ENCODE measurements at regions not wholly inside any gene's neighbourhood (a gene's known extent, or its start where the extent isn't known, plus 50 kb on each side); places are given as distances from the start of the nearest gene placed in this dataset.

GRCh38 chr1:59169703-59170102, 127.2 kb upstream of the FGGY start:
- TF ChIP-seq, protein P1, sequence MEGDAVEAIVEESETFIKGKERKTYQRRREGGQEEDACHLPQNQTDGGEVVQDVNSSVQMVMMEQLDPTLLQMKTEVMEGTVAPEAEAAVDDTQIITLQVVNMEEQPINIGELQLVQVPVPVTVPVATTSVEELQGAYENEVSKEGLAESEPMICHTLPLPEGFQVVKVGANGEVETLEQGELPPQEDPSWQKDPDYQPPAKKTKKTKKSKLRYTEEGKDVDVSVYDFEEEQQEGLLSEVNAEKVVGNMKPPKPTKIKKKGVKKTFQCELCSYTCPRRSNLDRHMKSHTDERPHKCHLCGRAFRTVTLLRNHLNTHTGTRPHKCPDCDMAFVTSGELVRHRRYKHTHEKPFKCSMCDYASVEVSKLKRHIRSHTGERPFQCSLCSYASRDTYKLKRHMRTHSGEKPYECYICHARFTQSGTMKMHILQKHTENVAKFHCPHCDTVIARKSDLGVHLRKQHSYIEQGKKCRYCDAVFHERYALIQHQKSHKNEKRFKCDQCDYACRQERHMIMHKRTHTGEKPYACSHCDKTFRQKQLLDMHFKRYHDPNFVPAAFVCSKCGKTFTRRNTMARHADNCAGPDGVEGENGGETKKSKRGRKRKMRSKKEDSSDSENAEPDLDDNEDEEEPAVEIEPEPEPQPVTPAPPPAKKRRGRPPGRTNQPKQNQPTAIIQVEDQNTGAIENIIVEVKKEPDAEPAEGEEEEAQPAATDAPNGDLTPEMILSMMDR (conservative IDR thresholded peaks at IDR 0.05; ENCODE audit: low read length) = no peak
- TF ChIP-seq EZH2phosphoT487 (IDR thresholded peaks at IDR 0.05; ENCODE audit: borderline replicate concordance) = no peak

Data from Loucy (cell line).